Sigmoid colon (tissue), 4 donors: ENCODE measurements at regions not wholly inside any gene's neighbourhood (a gene's known extent, or its start where the extent isn't known, plus 50 kb on each side); places are given as distances from the start of the nearest gene placed in this dataset.

Experiments
- POLR2AphosphoS5 ChIP-seq, 4 donors: sonication (generic); formaldehyde crosslinking; IDR thresholded peaks; one replicate each; pipeline ENCODE4 v1.6.1; 2017; ENCODE audit warnings: antibody characterized with exemption in 4 of 4
- TF ChIP-seq, protein P1 (sequence below), 4 experiments: fragments of 450-650 bp in 3 of 4; fragments of 200-600 bp in 1 of 4; IDR thresholded peaks; one replicate each; pipeline ENCODE4 v1.5.1; 2016 to 2019; ENCODE audit warnings: antibody characterized with exemption in 4 of 4, mild to moderate bottlenecking in 3 of 4, moderate library complexity in 2 of 4

GRCh38 chrX:63920875-63921274 lies 135.9 kb upstream of the ARHGEF9 start:
- TF ChIP-seq, protein P1, sequence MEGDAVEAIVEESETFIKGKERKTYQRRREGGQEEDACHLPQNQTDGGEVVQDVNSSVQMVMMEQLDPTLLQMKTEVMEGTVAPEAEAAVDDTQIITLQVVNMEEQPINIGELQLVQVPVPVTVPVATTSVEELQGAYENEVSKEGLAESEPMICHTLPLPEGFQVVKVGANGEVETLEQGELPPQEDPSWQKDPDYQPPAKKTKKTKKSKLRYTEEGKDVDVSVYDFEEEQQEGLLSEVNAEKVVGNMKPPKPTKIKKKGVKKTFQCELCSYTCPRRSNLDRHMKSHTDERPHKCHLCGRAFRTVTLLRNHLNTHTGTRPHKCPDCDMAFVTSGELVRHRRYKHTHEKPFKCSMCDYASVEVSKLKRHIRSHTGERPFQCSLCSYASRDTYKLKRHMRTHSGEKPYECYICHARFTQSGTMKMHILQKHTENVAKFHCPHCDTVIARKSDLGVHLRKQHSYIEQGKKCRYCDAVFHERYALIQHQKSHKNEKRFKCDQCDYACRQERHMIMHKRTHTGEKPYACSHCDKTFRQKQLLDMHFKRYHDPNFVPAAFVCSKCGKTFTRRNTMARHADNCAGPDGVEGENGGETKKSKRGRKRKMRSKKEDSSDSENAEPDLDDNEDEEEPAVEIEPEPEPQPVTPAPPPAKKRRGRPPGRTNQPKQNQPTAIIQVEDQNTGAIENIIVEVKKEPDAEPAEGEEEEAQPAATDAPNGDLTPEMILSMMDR (IDR thresholded peaks at IDR 0.05), result no peak
- no peak for TF ChIP-seq POLR2AphosphoS5 (IDR thresholded peaks at IDR 0.05)
